GM23338 (cell line): ENCODE measurements at regions not wholly inside any gene's neighbourhood (a gene's known extent, or its start where the extent isn't known, plus 50 kb on each side); places are given as distances from the start of the nearest gene placed in this dataset.

Experiments
- EZH2 ChIP-seq: fragments of 200-600 bp; sonication (generic); IDR thresholded peaks from one replicate; pipeline ENCODE4 v1.8.0; 2017; ENCODE audit warnings: antibody characterized with exemption, mild to moderate bottlenecking, low read depth; ENCODE audit not compliant: unreplicated experiment
- POLR2AphosphoS5 ChIP-seq: IDR thresholded peaks from 2 replicates; pipeline ENCODE4 v1.6.1; 2016; ENCODE audit warnings: antibody characterized with exemption, low read depth
- TF ChIP-seq, protein P1 (sequence below), 2 experiments: fragments of 200-600 bp in 1 of 2; sonication (generic) in 1 of 2; conservative IDR thresholded peaks; 2 replicates each; pipeline versions ENCODE4 v1.5.1 to v1.6.1; 2016 to 2017; ENCODE audit warnings: antibody characterized with exemption in 2 of 2, low read depth in 2 of 2, mild to moderate bottlenecking in 2 of 2, moderate library complexity in 1 of 2

DNA sequence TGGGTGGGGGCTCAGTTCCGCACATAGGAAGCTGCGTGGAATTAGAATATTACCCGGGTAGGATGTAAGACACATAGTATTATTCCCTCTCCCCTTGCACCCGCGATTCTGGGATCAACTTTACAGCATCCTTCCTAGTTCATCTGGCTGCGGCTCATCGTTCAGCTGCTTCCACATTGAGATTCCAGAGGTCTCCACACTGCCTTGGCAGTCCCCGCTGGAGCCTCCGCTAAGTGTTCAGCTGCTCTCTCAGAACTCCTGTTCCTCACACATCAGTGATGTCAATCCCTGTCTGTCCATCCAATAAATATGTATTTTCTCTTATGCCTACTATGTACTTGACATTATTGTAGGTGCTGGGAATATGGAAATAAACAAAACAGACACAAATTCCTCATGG is 135.6 kb upstream of the SYT6 start:
- TF ChIP-seq, protein P1, sequence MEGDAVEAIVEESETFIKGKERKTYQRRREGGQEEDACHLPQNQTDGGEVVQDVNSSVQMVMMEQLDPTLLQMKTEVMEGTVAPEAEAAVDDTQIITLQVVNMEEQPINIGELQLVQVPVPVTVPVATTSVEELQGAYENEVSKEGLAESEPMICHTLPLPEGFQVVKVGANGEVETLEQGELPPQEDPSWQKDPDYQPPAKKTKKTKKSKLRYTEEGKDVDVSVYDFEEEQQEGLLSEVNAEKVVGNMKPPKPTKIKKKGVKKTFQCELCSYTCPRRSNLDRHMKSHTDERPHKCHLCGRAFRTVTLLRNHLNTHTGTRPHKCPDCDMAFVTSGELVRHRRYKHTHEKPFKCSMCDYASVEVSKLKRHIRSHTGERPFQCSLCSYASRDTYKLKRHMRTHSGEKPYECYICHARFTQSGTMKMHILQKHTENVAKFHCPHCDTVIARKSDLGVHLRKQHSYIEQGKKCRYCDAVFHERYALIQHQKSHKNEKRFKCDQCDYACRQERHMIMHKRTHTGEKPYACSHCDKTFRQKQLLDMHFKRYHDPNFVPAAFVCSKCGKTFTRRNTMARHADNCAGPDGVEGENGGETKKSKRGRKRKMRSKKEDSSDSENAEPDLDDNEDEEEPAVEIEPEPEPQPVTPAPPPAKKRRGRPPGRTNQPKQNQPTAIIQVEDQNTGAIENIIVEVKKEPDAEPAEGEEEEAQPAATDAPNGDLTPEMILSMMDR (conservative IDR thresholded peaks at IDR 0.05; ENCODE audit: low read depth in 2 of 2) = no peak
- TF ChIP-seq POLR2AphosphoS5 (no peak), EZH2 (no peak)
